IPS DF 4.7 (cell line): ENCODE measurements at regions not wholly inside any gene's neighbourhood (a gene's known extent, or its start where the extent isn't known, plus 50 kb on each side); places are given as distances from the start of the nearest gene placed in this dataset.

ENCODE experiments used
- DNase-seq: peaks from one replicate; pipeline ENCODE4 v3.0.0-alpha.2; 2013; ENCODE audit warnings: low spot score; ENCODE audit errors: extremely low read depth

DNA sequence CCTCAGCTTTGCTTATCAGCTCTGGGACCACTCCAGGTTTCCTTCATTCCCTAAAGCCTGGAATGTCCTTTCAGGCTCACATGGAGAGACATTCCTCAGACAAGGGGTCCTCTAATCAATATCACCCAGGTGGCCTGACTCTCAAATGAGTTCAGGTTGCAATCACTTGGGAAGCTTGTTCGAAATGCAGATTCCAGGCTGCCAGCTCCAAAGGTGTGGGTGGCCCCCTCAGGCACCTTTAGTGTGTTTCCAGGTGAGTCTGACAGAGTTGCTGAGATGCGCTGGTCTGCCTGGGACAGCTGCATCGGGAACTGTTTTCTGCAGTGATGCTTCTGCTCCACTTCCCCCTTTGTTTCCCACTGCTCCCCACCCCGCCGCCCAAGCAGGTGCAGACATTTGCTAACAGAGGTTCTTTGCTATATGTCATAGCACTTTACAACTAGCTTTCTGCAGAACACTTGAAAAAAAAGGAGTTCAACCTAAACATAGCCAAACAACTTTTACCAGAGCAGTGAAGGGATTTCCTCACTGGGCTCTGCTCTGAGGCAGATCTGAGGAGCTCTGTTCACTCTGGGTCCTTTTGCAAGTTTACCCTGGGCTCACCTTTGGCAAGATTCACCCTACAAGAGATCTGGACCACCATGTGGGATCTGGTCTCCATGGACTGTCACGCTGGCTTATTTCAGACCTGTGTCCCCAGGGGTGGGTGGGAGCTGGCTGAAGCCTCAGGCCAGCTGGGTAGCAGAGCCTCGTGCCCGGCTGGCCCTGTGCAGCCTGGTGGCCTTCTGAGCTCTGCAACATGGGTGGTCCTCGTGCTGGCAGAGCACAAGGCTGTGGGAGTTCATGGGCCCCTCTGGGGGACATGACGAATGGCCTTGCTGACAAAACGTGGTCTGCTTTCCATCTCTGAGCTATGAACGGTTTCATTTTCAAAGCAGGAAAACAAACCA, 539.6 kb downstream of the CCDC171 start:
- DNase-seq, result no peak

DNA sequence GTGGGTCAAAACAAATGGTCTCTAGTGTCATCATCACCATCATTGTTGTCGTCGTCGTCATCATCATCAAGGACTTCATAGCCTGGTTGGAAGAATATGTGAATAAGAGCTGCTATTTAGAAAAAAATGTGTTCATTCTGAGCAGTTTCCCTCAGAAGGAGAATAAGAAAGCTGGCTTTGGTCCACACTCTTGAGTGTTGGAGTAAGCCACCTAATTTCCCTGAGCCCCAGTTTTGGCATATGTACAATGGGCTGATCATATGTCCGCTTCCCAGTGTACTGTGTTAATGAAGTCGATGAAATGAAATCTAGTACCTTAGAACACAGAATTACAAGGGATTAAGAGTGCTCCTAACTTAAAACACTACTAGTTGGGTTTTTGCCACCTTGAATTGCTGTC, 545.5 kb downstream of the CCDC171 start:
- no peak for DNase-seq

DNA sequence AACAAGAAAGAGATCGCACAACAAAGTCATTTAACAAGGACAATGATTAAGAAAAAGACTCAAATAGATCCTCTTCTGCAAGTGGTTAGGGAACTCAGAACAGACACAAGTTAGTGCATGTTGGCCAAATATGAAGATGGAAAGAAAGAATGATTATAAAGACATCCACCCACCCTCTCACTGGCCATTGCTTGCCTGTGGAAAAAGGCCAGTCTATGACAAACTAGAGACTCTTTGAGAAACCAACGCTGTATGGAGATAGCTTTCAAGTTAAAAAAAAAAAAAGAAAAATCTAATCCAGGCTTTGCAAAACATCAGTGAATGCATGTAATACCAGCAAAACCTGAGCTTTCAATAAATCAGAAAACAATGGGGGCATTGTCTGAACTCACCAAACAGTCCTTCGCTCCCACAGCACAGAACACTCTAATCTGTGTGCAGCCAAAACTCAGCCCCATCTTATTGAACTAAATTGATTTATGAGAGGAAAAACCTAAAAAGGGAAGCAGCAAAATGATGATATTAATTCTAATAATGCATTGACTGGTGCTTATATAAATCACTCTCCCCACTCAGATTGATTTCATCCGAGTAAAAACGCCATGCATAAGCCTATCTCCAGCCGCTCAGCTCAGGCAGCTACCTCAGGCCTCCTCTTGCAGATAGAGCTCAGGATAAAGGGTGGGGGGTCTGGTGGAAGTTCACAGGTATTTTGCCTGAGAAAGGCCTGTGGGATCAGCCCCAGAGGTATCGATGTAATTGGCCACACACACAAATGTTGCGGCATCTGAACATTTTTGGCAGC, 547.1 kb downstream of the CCDC171 start:
- no peak for DNase-seq

DNA sequence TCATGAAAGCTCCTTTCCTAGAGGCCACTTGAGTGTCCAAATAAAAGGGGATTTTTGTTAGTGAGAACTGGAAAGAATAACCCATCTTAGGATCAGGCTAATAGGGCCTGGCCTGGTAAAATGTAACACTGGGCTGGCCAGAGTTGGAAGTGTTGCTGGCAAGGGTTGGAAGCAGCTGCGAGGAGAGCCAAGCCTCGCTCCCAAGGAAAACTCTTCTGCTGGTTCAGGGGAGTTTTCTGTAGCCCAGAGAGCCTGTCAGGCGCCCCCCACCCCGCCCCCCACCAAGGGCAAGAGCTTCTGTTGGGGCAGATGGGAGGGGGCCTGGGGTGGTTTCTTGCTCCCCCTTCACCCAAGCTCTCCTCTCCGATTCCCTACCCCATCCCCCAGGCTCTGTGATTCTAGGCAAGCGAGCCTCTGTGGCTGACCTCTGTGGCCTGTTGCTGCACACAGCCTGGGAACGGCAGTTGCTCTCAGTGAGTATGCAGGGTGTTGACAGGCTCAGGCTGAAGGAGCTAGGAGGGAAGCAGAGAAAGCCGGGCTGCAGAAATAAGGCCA, 547.8 kb downstream of the CCDC171 start:
- DNase-seq, result no peak

DNA sequence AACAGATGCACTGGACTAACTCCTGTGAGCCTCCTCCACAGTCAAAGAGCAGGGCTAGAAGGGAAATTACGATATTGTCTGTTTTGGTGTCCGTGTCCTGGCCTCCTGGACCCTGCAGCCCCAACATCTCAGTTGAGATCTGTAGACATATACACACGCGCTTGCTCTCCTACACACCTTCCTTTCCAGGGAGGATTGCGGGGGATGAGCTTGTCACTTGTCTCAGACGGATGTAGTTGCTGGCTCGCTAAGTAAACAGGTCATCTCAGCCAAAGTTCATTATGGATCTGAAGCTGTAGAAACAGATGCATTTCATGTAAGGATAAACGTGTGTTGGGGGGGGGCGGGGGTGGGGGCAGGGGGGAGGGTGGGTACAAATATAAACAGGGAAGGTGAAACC, 549.3 kb downstream of the CCDC171 start:
- no peak for DNase-seq

DNA sequence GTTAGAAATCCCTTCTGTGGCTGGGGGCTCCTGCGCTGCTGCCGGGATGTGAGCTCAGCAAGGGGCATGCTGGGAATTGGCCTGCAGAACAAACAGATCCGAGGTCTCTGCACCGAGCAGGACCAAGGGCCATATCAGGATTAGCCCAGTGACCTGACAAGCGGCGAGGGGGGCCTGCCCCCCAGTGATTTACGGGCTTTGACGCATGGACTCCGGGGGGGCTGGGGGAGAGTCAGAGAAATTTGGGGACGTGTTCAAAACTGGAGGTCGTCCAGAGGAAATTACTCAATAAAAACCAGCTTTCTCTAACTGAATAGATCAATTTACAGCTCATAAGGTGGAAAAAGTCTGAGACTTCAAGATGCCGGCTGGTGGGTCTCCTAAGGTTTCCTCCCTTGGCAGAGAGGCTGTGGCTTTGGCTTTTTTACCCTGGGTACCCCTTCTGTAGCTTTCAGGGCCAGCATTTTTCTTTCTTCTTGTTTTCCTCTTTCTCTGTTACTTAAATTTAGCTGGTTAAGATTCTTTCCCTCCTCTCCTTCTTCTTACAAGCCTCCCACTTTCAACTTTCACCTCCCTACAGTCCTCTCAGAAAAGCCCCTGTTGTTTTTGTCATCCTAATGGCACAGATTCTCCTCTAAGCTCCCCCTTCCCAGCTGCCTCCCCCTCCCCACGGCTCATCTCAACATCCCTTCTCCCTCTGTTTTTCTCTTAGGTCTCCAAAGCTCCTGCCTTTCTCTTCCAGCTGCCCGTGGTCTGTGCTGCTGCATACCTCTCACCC, 551.0 kb downstream of the CCDC171 start:
- no peak for DNase-seq

DNA sequence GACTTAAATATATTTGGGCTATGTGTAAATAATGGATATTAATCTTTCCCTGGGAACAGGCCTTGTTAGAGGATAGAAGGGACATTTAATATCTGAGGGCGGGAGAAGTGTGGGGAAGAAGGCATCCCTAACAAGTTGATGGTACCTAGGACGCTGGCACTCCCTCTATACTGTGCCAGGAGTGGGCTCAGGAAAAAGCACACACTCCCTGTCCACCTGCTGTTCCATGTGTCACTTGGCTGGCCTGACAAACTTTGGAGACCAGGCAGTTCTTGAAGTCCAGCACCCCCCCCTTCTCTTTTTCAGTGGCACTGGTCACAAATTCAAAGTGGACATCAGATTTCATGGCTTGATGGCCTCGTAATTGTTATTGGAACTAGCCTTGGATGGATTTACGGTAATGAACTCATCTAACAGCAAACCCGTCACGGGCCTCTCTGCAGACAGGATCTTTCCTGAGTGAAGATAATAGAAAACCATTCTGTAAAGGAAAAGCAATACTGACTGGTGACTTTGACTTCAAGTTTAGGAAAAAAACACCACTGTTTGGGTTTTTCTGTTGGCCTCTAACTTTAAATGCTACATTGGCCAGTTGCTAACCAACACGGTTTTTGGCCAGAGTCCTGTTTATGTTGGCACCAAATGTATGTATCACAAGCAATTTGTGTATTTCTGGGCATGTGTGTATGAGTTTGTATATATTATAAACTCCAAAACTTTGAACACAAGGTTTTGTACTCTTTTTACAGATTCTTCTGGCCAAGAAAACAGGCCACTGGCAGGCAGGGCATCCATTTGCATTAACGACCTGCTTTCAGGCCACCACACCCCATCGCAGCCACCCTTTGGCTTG, 552.6 kb downstream of the CCDC171 start:
- DNase-seq, result no peak

DNA sequence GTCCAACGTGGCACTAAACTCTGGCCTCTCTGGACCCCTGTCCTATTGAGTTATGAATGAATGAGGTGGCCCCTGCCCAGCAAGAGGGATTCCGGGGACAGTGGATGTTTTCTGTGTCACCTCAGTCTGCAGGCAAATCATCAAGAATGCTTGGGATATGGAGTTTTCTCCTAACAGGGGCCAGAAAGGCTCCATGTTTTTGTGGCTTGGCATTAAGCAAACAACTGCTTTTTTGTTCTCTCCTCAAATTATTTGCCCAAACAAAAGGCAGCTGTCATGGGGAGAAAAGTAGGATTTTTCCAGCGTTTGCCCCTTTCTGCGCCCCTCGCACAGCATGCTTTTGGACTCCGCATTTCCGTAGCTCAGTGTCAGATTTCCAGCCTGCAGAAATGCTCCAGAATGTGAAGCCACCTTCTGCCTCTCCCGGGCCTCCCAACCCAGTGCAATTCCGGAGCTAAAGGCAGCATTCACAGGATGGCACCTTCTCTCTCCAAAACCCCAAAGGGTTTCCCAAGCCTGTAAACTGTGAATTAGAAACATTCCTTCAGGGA, 553.3 kb downstream of the CCDC171 start:
- no peak for DNase-seq

DNA sequence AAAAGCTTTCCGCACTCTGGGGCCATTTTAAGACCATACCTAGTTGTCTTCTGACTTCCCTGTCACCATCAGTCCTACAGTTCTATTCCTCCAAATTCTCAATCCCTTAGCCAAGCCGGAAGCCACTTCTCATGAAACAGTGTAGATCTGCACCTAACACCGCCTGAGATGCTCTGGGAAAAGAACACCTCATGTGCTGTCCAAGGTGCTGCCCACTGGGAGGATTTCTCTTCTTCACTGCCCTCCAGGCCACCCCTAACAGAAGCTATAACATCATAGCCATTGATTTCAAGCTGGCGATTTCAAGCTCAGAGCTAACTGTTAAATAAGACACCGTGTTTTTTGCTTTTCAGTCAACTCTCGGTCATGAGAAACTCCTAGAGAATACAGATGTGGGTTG, 559.3 kb downstream of the CCDC171 start:
- DNase-seq, result no peak

DNA sequence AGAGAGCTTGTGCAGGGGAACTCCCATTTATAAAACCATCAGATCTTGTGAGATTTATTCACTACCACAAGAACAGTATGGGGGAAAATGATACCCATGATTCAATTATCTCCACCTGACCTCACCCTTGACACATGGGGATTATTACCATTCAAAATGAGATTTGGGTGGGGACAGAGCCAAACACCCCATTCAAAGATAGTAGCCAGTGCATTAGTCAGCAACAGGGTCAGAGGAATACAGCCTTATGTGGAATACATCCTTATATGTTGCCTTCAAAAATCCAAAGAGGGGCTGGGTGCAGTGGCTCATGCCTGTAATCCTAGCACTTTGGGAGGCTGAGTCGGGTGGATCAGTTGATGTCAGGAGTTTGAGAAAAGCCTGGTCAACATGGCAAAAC, 563.2 kb downstream of the CCDC171 start:
- no peak for DNase-seq

DNA sequence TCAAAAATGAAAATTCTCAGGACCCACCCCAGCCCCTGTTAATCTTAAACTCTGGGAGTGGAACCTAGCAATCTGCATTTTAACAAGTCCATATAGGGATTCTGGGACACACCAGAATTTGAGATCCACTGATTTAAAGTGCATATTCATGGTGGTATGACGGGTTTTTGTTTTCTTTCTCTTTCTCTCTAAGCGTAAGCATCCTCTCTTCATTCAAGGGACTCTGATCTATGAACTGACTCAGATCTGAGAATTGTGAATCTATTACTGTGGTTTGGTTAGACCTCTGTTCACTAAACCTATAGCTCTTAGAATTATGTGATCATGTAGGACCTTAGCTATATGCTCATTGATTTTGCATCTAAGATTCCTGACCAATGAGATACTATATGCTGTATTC, 565.2 kb downstream of the CCDC171 start:
- no peak for DNase-seq

DNA sequence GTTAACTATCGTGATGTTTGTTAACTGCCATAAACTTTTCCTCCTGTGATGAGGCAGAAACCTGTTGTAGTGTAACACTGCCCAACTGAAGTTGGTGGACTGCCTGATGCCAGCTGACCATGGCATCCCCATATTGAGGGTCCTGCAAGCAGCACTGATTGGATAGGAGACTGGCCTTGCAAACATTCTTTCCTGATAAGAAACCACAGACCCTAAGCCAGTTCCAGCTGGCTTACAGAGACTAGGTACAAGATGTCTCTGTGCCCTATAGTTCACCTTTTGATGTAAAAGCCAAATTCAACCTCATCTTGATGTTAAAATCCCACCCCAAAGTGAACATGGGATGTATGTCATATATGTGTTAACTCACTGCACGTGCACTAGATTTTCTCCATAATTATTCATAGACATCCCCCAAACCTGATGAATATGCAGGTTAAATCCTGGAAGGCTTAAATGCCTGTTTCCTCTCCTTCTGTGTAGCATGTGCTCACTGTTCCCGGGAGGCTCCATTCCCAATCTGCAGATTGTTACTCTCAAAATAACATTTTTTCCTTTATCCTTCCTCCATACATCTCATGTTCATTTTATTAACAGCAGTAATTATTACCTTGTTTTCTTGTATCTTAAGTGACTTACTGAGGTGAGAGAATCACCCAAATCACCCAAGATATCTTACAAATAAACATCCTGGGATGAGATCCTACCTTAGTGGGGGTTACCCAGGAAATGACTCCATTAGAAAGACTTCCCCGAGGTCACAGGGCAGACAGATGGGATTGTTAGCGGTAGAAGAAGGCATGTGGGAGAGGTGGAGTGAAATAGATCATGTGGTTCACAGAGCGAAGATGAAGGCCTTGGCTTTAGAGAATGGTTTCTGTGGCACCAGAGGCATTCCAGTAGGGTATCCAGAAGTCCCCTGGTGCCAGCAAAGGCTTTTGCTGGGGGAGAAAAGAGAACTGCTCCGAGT, 566.7 kb downstream of the CCDC171 start:
- no peak for DNase-seq

DNA sequence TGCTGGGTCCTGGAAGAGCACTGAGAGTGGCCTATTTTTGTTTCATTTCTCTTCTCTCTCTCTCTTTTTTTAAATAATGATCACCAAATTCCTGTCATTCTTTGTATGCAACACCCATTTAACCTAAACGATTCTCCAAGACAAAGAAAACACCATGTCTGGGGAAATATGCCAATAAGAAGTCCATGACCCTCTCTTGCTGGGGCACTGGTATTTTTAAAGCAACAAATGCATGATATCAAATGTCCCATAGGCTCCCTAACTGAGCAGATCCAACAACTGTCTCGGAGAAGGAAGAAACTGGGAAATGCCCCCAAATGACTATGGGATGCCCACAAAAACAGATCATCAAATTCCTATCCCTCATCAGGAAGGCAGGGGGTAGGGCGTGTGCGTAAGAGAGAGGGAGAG, 567.4 kb downstream of the CCDC171 start:
- DNase-seq, result no peak

DNA sequence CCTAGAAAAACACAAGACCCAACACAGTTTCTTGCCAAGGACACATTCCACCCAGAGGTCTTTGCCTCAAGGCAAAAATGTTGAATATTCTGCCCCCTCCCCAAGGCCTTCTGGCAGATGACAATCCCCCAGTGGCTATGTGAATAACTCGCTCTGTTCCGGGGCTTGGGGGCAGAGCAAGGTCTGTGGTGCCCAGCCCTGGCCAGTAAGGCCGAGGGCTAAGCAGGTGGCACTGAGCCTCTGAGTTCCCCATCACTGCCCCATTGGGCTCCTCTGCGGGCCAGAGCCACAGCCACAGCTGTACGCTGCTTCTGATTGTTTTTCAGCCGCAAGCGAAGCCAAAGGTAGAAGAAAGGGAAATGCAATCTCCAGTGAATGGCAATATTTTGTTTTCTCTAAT, 567.9 kb downstream of the CCDC171 start:
- DNase-seq, result no peak

DNA sequence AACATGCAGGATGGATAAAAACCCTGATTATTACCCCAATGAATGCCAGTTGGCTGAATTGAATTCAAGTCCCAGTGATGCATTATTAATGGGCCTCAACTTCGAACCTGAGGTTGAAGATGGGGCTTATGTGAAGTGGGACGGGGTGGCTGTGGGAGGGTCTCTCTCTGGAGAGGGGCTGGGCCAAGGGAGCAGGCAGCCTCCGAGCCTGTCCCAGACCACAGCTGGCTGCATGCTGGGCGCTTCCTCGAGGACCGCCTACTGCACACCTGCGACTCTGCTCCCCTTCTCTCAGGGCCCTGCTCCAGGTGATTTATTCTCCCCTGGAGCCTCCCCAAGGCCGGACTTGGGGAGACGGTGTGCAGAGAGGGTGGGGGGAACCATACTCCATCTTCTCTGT, 568.3 kb downstream of the CCDC171 start:
- DNase-seq, result no peak

DNA sequence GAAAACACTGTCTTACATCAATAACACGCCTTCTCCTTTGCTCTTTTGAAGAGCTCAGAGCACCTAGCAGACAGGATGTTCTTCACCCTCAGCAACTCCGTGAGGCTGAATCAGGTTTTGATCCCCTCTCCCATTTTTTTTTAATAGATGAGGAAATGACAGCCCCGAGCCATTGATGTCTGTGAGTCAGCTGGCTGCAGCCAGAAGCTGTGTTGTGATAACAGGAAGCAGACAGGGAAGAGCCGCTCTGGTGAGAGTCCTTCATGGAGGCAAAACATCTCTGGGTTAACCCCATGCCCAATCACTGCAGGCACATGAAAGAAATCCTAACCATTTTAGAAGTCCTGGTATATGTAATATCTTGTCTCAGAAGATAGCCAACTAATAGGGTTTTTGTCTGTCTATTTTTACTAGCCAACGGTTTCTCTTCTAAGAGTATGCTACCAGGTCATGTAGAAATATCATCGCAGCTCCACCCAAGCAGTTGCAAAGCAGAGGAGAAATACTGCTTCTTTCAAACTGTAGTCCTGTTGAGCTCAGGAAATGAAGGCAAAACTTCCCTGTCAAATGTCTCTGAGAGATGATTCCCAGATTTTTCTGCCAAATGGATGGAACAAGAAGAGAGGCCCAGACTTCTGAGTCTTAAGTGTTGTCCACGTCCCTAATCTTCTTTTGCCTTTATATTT, 568.9 kb downstream of the CCDC171 start:
- no peak for DNase-seq

DNA sequence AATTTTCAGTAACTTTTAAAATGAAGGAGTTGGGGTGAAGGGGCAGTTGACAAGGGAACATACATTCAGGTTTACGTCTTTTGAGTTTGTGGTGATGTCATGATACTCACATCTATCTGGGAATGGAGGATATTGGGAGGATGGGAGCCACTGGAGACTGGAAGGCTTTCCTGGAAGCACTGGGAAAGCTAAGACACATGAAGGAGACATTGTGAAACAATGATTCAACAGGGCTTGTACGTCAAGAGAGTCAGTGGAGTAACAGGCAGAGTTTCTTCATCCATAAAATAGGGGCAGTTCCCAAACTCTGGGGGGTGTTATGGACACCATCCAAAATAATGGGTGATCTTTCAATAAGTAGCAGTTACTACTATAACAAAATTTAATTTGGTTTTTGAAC, 572.8 kb downstream of the CCDC171 start:
- DNase-seq, result no peak

DNA sequence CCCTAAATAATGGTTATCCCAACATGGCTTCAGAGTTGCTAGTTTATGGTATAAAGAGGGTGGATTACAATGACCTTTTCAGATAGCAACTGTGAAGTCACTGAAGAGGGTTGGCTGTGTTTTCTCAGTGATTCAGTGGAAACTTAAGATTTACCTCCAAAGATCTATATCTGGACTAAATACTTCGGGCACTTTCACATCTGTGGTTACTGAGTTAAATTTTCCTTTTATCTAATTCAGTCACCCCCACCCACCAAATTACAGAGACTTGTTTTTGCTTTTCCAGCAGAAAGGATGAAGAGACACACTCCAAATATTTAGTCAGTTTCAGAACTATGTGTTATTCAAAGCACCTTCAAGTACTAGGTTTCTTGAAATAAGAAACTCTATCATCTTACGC, 573.2 kb downstream of the CCDC171 start:
- DNase-seq, result no peak
